Right cardiac atrium (tissue), 5 donors: ENCODE measurements at regions not wholly inside any gene's neighbourhood (a gene's known extent, or its start where the extent isn't known, plus 50 kb on each side); places are given as distances from the start of the nearest gene placed in this dataset.

Source experiments
- ATAC-seq, 2 donors: fragments of 200-7000 bp; cut with Tn5 transposase; one replicate each; pipeline versions ENCODE4 v1.8.0 to v1.9.1; 2020; ENCODE audit warnings: moderate library complexity in 2 of 2, mild to moderate bottlenecking in 1 of 2
- DNase-seq, 3 donors: peaks; one replicate each; pipeline ENCODE4 v3.0.0-alpha.2; 2020
- H3K27ac ChIP-seq: one replicate; pipeline ENCODE4 v1.5.1; 2013; ENCODE audit warnings: mild to moderate bottlenecking, low read length, control low read depth, moderate library complexity
- H3K27me3 ChIP-seq: one replicate; pipeline ENCODE4 v1.6.1; 2013; ENCODE audit not compliant: control insufficient read depth, insufficient read depth
- H3K4me1 ChIP-seq: one replicate; pipeline ENCODE4 v1.6.1; 2013; ENCODE audit warnings: low read length; ENCODE audit not compliant: control insufficient read depth, insufficient read depth
- H3K4me3 ChIP-seq: one replicate; pipeline ENCODE4 v1.5.1; 2013; ENCODE audit warnings: low read length, control low read depth
- H3K9me3 ChIP-seq: one replicate; pipeline ENCODE4 v1.6.1; 2013; ENCODE audit warnings: low read length; ENCODE audit not compliant: control insufficient read depth
- WGBS: extraction: QIAGEN DNeasy Blood & Tissue Kit; methylation state at CpG from one replicate; pipeline ENCODE4 v1.1.7; 2013; 5-methylcytosine and 5-hydroxymethylcytosine counted together
- intact Hi-C, 4 donors: fragments of 100-400 bp; cut with DNase I; formaldehyde crosslinking; loops; one replicate each; pipeline versions ENCODE4 v1.11.0 to v1.14.0; 2022 to 2023
- donor health status: healthy with polysubstance abuse.
- donor health status: DM: no; HTN: yes; CAD: no.
- donor health status: DM: no; HTN: no; CAD: no.
- donor health status: DM: no; HTN: yes; CAD: no; lungs with severe emphysema.
- donor health status: DM: yes; HTN: yes; CAD: no.

DNA sequence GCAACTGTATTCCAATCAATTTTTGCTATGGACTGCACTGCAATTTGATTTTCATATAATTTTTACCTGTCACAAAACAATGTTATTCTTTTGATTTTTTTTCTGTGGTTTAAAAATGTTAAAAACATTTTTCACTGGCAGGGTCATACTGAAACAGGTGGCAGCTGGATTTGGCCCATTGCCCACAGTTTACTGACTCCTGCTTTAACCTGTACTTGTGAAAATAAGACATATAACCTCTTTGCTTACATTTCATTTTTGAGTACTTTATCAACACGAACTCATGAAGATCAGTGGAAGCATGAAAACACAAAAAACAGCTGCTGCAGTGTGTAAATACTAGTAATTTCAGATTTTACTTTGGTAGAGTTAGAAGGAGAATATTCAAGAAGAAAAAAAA is 313.1 kb downstream of the WDR72 start:
- intact Hi-C loops = no loop called here
- ATAC-seq (no peak), DNase-seq (no peak)
- Histone ChIP-seq H3K9me3 (no peaks in the 10 kb centered on the region), H3K4me3 (no peak overlapping the region), H3K27ac (no peak overlapping the region), H3K4me1 (no peaks in the 10 kb centered on the region), H3K27me3 (no peaks in the 10 kb centered on the region)
- WGBS = 0% methylated on average over 1 of the region's 1 CpG

DNA sequence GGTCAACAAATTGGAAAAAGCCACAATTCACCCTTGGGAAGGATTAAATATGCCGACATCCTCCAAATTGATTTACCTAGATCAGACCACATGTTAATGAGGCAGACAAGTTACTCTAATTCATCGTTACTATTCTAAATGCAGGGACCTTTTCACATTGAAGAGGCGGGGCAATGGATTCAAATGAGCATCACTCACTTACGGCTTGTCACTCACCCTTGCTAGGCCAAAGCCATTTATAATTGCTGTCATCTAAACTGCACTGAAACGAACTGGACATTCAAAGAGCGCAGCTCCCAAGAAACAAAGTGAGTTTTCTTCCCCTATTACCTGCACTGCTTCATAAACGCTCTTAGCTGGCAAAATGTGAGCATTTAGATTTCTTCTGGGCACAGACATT is 313.9 kb downstream of the WDR72 start:
- Histone ChIP-seq H3K4me3 (no peak overlapping the region), H3K9me3 (no peaks in the 10 kb centered on the region), H3K27ac (no peak overlapping the region), H3K27me3 (no peaks in the 10 kb centered on the region), H3K4me1 (no peaks in the 10 kb centered on the region)
- DNase-seq (no peak), ATAC-seq (no peak)
- intact Hi-C loops = no loop called here
- WGBS = 89% methylated on average over 7 of the region's 7 CpGs

DNA sequence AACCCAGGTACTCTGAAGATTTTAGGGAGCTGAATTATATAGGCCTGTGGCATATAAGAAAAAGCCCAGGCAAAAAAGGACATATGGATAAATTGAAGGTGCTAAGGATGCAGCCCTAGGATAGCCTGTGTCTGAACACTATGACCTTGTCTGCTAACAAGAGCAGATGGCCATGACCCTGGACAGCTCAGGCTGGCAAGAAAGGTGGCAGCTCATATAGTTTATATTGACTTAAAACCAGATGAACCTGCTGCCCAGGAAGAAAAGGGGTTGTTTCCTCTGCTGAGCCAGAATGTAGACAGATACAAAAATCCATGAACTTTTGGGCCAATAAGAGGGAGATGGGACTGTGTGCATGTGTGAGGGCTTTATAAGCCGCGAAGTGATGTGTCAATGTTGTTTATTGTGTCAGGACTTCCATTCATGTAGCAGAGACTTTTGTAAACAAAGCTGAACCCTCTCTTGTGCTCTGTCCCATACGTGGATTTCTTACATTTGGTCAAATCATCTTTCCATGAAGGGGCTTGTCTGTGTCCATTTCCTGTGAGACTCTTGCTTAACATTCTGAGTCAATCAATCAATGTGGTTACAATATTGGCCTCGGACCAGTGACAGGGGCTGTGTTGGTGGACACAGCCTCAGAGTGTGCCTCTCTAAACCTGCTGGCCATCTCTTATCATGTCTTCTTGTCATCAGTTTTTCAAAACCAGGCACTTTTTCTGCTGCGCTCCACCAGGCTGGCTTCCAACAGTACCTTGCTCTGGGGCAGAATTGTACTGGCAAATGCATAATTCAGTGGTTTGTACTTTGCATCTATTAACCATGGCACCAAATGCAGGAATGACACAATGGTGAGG is 321.2 kb downstream of the WDR72 start:
- WGBS = 60% methylated on average over 5 of the region's 5 CpGs

DNA sequence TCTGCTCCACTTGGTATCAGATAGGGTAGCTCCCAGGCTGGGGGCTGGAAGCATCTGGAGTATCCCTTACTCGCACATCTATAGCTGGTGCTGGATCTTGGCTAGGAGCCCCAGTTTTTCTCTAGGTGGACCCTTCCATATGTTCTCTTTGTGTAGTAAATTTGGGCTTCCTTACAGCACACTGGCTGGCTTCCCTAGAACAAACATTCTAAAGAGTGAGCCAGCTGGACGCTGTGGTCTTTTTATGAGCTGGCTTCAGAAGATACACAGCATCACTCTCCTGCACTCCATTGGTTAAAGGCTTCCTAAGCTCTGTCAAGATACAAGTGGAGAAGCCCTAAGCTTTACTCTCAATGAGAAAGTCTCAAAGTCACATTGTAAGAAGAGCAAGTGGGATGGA is 322.1 kb downstream of the WDR72 start:
- Histone ChIP-seq H3K4me3 (no peak overlapping the region), H3K4me1 (no peaks in the 10 kb centered on the region), H3K9me3 (no peaks in the 10 kb centered on the region), H3K27ac (no peak overlapping the region), H3K27me3 (no peaks in the 10 kb centered on the region)
- intact Hi-C loops = no loop called here
- DNase-seq (no peak), ATAC-seq (no peak)
- 63% methylated on average over 2 of the region's 2 CpGs for WGBS

More for the DNA sequence above, 321.2 kb downstream of the WDR72 start:
- intact Hi-C loops = no loop called here
- Histone ChIP-seq H3K4me1 (no peaks in the 10 kb centered on the region), H3K9me3 (no peaks in the 10 kb centered on the region), H3K4me3 (no peak overlapping the region), H3K27me3 (no peaks in the 10 kb centered on the region), H3K27ac (no peak overlapping the region)
- DNase-seq (no peak), ATAC-seq (no peak)

DNA sequence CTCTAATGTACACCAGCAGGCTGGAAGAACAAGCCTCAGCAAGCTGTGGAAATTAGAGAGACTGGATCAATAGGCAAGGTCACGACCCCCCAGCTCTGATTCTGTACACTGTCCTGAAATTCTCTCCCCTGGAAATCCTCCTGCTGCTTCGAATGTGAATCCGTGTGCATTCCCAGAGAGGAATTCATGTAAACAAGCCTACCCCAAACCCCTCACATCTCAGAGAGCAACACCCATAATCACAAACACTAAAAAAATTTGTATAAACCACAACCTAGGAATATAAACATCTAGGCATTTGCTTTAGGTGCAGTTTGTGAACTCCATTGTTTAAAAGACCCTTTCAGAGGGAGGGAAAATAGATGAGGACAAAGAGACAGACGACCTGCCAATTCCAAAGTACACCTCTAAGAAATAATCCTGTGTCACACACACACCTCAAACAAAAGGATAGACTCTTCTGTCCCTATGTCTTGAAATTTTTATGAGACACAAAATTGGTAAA is 325.2 kb downstream of the WDR72 start:
- no peaks in the 10 kb centered on the region for H3K9me3 ChIP-seq
- intact Hi-C loops = no loop called here
- no peak for ATAC-seq
- H3K4me1 ChIP-seq = no peaks in the 10 kb centered on the region
- no peak for DNase-seq
- no peaks in the 10 kb centered on the region for H3K27me3 ChIP-seq
- H3K4me3 ChIP-seq = no peak overlapping the region
- WGBS = 47% methylated on average over 4 of the region's 4 CpGs
- no peak overlapping the region for H3K27ac ChIP-seq

DNA sequence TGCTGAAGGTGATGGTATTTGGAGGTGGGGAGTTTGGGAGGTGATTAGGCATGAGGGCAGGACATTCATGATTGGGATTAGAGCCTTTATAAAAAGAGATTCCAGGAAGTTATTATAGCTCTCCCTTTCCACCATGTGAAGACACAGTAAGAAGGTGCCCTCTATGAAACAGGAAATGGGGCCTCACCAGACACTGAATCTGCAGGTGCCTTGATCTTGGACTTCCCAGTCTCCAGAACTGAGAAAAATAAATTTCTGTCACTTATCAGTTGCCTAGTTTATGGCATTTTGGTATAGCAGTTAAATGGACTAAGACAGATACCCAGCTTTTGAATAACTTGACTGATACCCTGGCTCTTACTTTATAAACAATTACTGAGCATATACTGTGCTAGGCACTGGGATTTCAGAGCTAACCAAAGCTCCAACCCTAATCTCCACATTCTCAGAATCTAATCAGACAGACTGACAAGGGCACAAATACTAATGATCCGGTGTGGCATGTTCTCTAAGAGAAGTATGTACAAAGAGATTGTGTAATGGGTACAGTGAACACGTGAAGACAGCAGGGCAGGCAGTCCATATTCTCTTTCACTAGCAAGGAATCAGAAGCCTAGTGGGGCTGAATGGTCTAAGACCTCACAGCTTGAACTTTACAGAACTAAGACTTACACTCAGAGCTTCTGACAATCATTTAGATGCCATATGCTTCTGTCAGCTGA is 343.1 kb downstream of the WDR72 start:
- H3K27me3 ChIP-seq = no peaks in the 10 kb centered on the region
- DNase-seq (no peak), ATAC-seq (no peak)
- H3K27ac ChIP-seq = no peak overlapping the region
- WGBS = 66% methylated on average over 2 of the region's 2 CpGs
- intact Hi-C loops = no loop called here
- H3K9me3 ChIP-seq = no peaks in the 10 kb centered on the region
- H3K4me1 ChIP-seq = no peaks in the 10 kb centered on the region
- no peak overlapping the region for H3K4me3 ChIP-seq

DNA sequence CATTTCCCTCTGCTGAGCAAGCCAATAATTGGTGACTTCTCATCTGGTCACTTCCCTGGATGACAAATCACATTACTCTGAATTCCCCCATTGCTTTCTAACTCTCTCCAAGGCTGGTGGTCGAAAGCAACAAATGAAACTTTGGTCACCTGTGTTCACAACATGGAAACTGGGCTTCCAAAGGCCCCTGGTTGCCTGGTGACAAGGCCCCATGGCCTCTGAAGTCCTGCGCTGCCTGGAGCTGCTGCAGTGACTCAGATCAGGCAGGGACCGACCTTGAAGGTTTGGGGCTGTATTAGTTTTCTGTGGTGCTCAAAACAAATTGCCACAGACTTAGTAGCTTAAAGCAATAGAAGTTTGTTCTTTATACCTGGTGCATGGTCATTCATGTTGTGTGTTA is 345.3 kb downstream of the WDR72 start:
- no peaks in the 10 kb centered on the region for H3K27me3 ChIP-seq
- WGBS = 85% methylated on average over 3 of the region's 3 CpGs
- no peak overlapping the region for H3K4me3 ChIP-seq
- no peaks in the 10 kb centered on the region for H3K9me3 ChIP-seq
- DNase-seq = no peak
- H3K4me1 ChIP-seq = no peaks in the 10 kb centered on the region
- H3K27ac ChIP-seq = no peak overlapping the region
- ATAC-seq = no peak
- intact Hi-C loops = no loop called here

DNA sequence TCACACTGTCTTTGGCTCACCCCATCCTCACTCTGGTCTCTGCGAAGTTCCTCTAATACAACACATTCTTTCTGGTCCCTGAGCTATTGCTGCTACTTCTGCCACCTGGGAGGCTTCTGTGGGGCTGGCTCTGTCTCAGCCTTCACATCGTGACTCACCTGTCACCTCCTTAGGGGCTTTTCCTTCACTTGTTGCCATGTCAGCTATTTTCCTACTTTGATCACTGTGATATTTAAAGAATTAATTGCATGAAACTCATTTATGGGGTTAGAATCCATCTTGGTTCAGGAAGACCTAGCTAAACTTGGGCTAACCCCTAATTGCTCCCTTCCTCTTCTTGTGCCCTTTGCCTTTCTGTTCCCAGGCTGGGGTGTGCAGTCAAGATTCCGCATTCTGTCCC is 346.9 kb downstream of the WDR72 start:
- intact Hi-C loops = no loop called here
- Histone ChIP-seq H3K4me1 (no peaks in the 10 kb centered on the region), H3K27ac (no peak overlapping the region), H3K27me3 (no peaks in the 10 kb centered on the region), H3K4me3 (no peak overlapping the region), H3K9me3 (no peaks in the 10 kb centered on the region)
- WGBS = 84% methylated on average over 3 of the region's 3 CpGs
- no peak for DNase-seq
- no peak for ATAC-seq

DNA sequence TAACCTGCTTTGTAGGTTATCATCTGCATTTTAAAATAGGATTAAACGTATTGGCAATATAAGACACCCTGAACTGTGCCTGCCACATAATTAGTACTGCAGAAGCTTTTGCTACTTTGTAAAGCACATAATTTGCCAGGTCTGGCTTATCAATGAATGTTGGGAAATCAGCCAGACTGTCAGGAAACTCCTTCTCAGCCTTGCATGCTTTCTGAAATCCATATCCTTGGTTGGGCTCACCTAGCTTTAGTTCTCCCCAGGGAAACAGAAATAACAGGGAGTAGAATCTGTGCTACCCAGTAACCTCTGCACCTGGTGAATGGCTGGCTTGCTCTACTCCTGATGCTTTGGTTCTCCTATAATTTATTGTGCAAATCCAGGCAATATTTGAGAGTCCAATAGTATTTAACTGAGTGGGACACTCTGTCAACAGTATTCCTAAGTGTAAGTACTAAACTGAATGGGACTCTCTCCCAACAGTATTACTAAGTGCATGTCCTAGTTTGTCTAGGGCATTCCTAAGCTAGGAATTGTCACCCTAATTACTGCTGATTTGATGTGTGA is 354.5 kb downstream of the WDR72 start:
- ATAC-seq = no peak
- H3K4me1 ChIP-seq = no peaks in the 10 kb centered on the region

DNA sequence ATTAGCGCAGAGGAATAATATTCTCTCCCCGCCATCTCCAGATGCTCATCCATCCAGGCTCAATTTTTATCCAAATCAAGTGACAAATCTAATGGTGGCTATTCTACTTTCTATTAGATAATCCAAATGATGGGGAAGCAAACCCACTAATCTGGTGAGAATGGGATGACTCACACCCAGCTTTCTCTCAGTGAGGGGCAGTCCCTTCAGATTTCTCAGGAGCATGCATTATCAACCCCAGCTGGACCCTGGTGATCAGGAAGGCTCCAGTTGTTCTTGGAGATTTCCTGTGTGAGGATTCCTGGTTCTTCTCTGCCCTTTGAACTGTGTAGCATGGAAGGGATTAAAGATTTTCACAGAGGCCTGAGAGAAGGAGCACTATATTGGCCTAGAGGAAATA is 358.0 kb downstream of the WDR72 start:
- intact Hi-C loops = no loop called here
- no peaks in the 10 kb centered on the region for H3K27me3 ChIP-seq
- no peaks in the 10 kb centered on the region for H3K9me3 ChIP-seq
- WGBS = 96% methylated on average over 2 of the region's 2 CpGs
- no peaks in the 10 kb centered on the region for H3K4me1 ChIP-seq
- no peak overlapping the region for H3K4me3 ChIP-seq
- DNase-seq (no peak), ATAC-seq (no peak)
- no peak overlapping the region for H3K27ac ChIP-seq

More for the DNA sequence above, 354.5 kb downstream of the WDR72 start:
- 37% methylated on average over 1 of the region's 1 CpG for WGBS
- Histone ChIP-seq H3K27ac (no peak overlapping the region), H3K27me3 (no peaks in the 10 kb centered on the region), H3K4me3 (no peak overlapping the region), H3K9me3 (no peaks in the 10 kb centered on the region)
- no peak for DNase-seq
- intact Hi-C loops = no loop called here

DNA sequence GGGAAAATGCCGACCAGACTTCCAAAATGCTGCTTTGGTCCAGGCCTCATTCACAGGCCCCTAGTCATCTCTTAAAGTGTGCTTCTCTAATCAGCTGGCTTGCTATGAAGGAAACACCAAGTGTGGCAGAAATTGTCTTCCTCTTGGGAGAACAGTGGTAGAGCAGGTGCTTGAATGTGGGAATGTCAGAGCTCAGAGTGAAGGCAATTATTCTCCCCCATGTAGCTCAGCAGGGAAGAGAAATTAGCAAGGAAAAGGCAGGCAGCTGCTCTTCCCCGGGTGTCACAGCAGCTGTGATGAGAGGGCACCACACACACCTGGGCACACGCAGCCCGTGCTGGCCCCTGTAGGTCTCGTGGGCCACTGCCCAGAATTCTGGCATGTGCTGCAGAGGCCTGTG is 358.5 kb downstream of the WDR72 start:
- 76% methylated on average over 5 of the region's 5 CpGs for WGBS
- Histone ChIP-seq H3K9me3 (no peaks in the 10 kb centered on the region), H3K27ac (no peak overlapping the region), H3K27me3 (no peaks in the 10 kb centered on the region), H3K4me1 (no peaks in the 10 kb centered on the region), H3K4me3 (no peak overlapping the region)
- no peak for DNase-seq
- ATAC-seq = no peak
- intact Hi-C loops = no loop called here
